CD4-positive, alpha-beta T cell treated with Interleukin-15 for 1 hour (primary cell): ENCODE measurements at regions not wholly inside any gene's neighbourhood (a gene's known extent, or its start where the extent isn't known, plus 50 kb on each side); places are given as distances from the start of the nearest gene placed in this dataset.

Experiments
- DNase-seq: peaks from one replicate; pipeline ENCODE4 v3.0.0-alpha.2; 2020

- no peak for DNase-seq
Observed at GRCh38 chr19:28834996-28835395, 378.0 kb downstream of the UQCRFS1 start.

DNA sequence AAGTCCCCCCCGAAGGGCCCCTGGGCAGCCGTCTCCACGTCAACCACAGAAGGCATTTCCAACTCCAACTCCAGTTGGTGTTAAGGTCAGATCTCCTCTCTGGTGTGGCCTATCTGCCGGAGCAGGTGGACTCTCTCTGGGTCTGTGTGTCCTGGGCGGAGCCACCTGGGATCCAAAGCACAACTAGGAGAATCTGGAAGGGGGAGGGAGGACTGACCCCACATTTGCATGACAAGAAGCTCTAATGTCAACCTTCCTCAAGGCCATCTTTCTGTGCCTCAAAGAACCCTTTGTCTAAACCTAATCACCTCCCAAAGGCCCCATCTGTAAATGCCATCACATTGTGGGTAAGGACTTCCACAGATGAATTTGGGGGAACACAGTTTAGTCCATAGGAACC lies 381.5 kb downstream of the UQCRFS1 start:
- DNase-seq: no peak

GRCh38 chr19:28829762-28830161 lies 383.2 kb downstream of the UQCRFS1 start:
- no peak for DNase-seq

- DNase-seq: no peak
Observed at GRCh38 chr19:28829359-28829758, 383.6 kb downstream of the UQCRFS1 start.

- DNase-seq: no peak
Observed at GRCh38 chr19:28828276-28828870, 384.6 kb downstream of the UQCRFS1 start.

GRCh38 chr19:28827382-28827781 lies 385.6 kb downstream of the UQCRFS1 start:
- DNase-seq: no peak

DNA sequence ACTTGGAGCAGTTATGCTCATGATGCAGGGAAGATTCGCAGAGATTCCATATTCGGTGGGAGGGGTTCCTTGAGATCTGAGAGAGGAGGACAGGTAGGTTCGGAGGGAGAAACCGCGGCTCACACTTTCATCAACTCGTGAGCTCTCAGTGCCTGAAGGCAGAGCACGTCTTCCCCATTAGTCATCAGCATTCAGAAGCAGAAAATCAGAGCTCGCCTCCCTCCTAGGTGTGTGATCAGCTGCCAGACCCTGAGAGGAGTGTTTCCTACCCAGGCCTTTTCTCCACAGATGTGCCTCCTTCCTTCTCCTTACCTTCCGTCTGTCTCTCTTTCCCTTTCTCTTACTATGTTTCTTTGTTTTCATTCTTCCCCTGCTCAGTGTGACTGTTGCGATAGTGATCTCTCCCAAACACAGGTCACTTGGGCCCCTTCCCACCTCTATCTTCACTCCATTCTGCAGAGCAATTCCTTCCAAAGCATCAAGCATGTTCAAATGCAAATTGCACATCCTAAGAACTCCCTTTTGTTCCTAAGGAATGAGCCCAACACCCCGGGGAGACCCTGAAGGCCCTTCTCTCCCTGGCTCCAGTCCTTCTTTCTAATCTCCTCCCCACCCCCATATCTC lies 389.5 kb downstream of the UQCRFS1 start:
- no peak for DNase-seq

DNA sequence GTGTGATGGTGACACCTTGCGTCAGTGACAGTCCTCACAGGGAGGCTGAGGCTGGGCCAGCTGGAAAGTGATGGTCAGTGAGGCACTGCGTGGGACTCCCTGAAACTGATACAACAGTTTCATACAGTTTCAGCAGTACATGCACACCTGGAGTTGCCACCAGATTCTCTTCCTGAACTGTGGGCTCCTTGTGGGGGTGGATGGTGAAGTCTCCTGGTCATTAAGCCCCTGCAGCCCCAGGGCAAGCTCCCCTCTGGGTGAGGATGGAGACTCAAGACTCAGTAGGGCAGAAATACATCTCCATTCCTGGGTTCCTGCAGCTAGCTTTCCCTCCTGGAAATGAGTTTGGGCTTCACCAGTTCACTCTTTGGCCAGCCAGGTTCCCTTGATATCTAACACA lies 392.7 kb downstream of the UQCRFS1 start:
- no peak for DNase-seq

DNA sequence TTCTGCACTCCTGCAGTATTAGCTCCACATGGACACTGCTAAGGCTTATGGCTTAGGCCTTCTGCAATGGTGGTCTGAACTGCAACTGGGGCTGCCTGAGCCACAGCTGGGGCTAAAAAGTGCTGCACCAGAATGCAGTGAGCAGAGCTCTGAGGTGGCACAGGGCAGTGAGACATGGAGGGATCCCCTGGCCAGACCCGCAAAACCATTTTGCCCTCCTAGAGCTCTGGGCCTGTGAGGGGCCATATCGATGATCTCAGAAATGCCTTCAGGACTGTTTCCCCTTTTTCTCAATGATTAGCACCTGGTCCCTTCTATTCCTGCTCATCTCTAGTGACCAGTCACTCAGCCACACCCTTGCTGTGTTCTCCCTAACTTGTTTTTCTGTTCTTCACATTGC lies 397.7 kb downstream of the UQCRFS1 start:
- no peak for DNase-seq

GRCh38 chr19:28794301-28794700 lies 418.6 kb downstream of the UQCRFS1 start:
- no peak for DNase-seq

- no peak for DNase-seq
Observed at GRCh38 chr19:28793391-28794168, 419.4 kb downstream of the UQCRFS1 start.

DNA sequence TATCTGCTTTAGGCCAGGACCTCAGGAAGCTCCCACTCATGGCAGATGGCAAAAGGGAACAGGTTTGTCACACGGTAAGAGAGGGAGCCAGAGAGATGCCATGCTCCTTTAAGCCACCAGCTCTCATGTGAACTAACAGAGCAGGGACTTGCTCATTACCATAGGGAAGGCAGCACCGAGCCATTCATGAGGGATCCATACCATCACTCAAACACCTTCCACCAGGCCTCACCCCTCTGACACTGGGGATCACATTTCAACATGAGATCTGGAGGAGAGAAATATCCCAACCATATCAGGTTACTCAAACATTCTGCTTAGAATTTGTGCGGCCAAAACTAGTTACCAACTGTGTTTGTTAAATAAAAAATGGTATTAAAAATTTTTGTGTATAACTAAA lies 427.0 kb downstream of the UQCRFS1 start:
- DNase-seq: no peak

DNA sequence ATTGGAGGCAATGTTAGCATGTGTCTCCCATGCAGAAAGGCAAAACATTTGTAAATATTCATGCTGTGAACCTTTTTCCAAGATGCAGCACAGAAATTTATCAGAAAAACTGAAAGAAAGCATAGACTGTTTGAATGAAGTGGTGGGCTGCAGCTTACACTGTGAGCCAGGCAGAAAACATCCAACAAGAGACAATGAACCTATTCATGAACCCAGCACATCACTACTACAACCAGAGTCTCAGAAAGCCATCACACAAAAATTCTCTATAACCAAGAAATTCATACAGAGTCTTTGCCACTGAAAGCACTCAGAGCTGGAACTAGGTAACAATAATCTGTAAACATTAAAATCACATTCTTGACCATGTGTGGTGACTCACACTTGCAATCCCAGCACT lies 448.9 kb downstream of the UQCRFS1 start:
- DNase-seq: no peak

- DNase-seq: no peak
Observed at GRCh38 chr19:28746478-28746877, 466.5 kb downstream of the UQCRFS1 start.

GRCh38 chr19:28744943-28745342 lies 468.0 kb downstream of the UQCRFS1 start:
- no peak for DNase-seq

- DNase-seq: no peak
Observed at GRCh38 chr19:28744014-28744413, 468.9 kb downstream of the UQCRFS1 start.

DNA sequence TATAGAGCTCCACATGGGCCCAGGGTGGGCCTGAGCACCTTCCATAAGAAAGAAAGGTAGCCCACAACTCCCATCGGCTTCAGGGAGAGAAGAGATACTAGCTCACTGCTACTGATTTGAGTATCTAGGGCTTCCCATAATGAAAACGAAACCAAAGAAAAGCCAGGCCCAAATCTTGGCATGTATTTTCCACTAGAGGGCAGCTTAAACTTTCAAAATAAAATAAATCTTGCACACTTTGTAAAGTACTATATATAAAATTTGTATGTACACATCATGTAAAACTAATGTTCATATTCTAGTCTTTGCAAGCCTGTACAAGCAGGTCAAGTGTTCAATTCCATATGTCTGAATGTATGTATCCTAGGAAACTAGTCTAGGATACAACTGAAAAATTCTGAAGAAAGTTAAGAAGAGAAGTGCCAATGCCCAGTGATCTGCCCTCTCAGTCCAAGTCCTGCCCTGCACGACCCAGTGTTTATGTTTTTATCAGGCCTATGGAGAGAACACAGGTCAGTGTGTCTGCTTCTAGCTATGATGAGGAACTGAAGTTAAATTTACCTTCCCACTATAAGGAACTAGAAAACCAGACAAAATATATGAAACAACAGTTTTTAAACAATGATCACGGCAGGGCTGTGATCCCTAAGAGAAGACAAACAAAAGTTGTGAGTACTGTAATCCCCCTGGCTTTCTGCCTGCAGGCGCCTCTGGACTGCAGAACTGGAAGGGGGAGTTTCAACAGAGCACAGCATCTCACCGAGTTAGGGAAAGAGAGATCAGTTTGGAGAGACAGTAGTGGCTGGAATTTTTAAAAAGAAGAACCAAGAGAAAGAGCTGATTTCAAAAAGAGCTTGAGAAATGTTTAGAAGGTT lies 475.7 kb downstream of the UQCRFS1 start:
- DNase-seq: no peak

GRCh38 chr19:28736528-28736927 lies 476.4 kb downstream of the UQCRFS1 start:
- DNase-seq: no peak

DNA sequence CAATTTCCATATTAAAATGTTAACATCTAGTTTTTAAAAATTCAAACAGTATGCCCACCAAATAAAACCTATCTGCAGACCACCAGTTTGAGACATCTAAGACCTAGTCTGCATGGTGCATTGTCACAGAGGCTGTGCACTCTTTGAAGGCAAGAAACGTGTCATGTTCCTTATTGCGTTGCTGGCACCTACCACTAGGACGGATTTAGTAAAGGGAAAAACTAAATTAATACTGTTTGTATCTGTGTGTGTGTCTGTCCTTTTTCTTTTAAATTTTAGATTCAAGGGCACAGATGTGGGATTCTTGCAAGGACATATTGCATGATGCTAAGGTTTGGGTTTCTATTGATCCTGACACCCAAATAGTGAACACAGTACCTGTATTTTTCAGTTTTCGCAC lies 481.4 kb downstream of the UQCRFS1 start:
- DNase-seq: no peak

GRCh38 chr19:28730791-28731512 lies 482.0 kb downstream of the UQCRFS1 start:
- DNase-seq: no peak

DNA sequence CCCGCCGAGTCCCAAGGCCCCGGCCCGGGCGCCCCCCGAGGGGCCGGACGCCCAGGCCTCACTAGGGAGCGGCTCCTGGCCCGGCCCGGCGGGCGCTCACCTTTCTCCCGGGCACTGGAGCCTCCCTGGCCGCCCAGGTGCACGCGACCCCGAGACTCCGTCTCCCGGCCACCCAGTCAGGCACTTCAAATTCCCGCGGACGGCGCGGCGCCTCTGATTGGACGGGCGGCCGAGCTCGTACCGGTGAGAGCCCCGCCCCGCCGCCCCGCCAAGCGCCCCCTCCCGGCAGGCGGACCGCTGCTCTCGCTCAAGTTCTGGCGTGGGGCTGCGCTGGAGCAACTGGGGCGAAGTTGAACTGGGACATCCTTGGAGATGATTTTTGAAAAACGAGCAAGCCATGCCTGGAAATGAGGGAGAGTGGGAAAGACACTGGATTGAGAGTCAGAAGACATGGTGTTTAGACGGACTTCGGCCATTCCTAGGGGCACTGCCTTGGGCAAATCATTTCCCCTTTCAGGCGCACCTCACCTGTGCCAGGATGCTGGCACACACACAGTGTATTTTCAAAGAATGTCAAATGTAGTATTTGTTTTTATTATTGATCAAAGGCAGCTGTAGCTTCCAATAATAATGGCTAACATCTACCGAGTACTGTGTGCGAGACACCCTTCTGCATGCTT lies 485.3 kb downstream of the UQCRFS1 start:
- peak; percentile 22 for DNase-seq
